A673 (cell line): ENCODE measurements at regions not wholly inside any gene's neighbourhood (a gene's known extent, or its start where the extent isn't known, plus 50 kb on each side); places are given as distances from the start of the nearest gene placed in this dataset.

Source experiments
- CTCF ChIP-seq: fragments of 300-800, 200-600 bp; sonication (generic); conservative IDR thresholded peaks from 2 replicates; pipeline ENCODE4 v1.5.1; 2017; ENCODE audit warnings: low read depth, mild to moderate bottlenecking, antibody characterized with exemption, low read length, moderate library complexity, mixed read lengths
- EZH2 ChIP-seq: fragments of 200-600 bp; sonication (generic); IDR thresholded peaks from 2 replicates; pipeline ENCODE4 v1.6.1; 2017; ENCODE audit warnings: borderline replicate concordance, low read depth, mild to moderate bottlenecking, mixed read lengths, antibody characterized with exemption, low read length; ENCODE audit not compliant: poor library complexity, severe bottlenecking

DNA sequence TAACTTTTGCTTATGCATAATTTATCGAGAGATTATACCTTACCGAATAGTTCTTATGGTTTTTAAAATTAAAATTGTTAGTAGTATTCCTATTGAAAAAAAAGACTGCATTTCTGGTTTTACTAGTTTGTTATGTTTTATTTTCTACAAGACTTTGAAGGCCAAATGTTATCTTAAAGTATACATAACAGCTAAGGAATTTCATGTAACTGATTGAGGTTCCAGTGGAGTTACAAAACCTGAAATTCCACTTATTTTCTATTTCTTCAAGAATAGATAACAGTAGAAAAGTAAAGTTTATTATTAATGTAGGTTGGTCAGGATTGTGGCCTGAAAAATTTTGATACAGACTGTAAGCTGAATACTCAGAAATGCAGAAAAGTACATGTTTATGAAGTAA, 1216.0 kb upstream of the PCDH20 start:
- TF ChIP-seq CTCF (no peak), EZH2 (no peak)
